CD4-positive, alpha-beta T cell treated with Interleukin-10 for 1 hour (primary cell): ENCODE measurements at regions not wholly inside any gene's neighbourhood (a gene's known extent, or its start where the extent isn't known, plus 50 kb on each side); places are given as distances from the start of the nearest gene placed in this dataset.
"Not testable (repeated sequence)": the region's sequence is repeated elsewhere in the genome, so short reads cannot be mapped to it uniquely, and the experiment has no call there.

Experiments
- DNase-seq: peaks from one replicate; pipeline ENCODE4 v3.0.0-alpha.2; 2020

DNA sequence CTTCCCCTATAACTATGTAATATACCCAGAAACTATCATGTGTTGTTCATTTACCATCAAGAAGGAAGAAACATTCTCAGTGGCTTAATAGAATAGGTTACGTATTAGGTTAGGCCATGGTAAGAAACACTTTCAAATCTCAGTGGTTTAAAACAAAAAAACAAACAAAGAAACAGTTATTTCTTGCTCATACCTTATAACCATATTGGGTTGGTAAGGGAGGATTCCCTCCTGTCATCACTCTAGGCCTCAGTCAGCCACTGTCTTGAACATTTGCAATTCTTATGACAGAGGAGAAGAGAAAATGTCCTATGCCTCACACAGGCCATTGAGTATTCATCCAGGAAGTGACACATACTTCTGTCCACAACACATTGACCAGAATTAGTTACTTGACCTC, 727.7 kb upstream of the NECTIN3 start:
- no peak for DNase-seq

DNA sequence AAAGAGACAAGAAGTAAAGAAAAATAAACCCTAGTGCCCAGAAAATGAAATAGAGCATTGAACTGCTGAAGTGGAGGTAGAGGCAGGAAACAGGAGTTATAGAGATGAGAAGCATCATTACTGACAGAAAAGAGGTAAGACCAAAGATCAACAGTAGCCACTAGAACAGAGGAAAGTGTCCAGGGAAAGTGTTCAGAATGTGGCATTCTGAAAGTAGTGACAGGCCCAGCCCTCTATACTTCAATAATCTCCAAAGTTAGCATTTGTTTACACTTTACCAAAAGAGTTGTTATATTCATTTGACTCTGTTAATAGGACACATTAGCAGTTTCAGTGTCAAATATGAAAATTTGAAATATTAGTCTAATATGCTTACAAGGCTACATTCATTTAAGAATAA, 727.1 kb upstream of the NECTIN3 start:
- DNase-seq: no peak

DNA sequence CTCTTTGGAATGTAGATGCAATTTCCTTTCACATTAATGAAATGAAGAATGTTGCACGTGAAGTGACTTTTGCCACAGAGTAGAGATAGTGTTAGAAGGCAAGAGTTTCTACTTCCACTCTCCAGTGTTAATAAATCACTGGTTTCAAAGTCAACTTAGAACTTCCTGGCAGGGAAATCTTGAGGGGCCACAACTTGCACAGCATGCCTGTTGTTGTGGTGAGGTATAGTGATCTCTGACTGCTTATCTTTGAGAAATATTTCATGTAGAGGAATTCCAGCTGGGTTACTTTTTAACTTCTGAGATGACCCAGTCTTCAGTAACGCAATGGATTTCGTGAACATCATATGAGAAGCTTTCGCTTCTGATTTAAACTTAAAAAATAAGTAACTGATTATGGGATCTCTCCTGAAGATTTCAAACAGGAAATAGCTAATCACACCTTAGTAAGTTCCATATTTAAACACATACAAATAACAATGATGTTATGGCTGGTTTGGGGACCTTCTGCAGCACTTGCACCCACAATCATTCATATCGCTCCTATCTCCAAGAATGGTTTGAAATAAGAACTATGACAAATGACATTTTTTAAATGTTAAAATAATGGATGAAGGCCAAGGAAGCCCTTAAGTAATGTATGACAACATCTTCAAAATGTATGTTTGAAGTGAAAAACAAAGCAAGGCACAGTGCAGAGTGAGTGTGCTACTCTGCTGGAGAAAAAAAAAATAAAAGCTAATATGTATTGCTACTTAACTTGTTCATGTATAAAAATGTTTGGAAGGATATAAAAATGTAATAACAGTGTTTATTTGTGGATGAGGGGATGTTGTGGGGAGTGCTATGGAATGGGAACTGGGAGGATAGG, 726.5 kb upstream of the NECTIN3 start:
- DNase-seq: no peak

DNA sequence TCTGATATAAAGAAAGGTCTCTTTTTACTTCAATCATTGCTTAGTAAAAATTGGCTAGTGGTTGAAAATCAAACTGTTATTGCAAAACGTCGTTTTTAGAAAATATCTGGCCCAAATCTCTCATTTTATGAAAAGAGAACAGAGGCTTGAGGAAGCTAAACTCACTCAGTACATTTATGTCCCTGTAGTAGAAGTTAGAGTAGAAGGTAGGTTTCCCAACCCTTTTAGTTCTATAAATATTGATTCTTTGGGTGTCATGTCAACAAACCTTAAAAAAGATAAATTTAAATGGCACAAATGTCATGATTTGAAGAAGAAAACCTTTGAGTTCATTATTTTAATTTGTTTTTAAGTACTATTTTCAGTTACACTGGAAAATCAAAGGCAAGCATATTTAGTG, 722.3 kb upstream of the NECTIN3 start:
- no peak for DNase-seq

DNA sequence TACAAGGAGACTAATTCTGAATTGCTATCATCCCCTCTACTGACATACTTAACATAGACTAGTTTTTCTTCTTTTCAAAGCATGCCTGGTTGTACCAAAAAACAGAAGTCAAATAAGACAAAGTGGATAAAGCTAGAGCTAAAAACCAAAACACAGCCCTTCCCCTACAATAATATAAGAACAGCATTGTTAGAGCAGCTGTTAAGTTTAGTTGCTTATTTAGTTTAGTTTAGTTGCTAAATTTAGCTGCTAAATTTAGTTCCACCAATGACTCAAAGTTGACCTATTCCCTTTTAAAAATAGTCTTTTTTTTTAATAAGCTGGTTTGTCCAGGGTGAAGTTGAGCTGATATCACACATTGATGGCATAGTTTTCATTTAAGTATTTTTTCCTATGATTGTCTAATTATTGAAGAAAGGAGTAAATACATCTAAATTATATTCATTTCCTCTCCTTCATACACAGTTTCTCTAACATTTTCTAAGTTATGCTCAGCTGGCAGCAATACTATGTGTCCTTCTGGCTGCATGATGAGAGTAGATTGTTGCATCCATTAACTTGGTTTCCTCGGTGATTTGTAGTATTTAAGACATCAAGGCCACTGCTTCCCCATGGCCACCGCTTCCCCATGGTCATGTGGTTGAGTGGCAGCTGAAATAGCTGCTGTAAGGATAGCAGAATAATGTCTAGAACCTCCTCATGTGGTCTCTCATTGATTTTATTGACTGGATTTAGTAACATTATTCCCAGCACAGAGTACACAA, 718.6 kb upstream of the NECTIN3 start:
- no peak for DNase-seq

DNA sequence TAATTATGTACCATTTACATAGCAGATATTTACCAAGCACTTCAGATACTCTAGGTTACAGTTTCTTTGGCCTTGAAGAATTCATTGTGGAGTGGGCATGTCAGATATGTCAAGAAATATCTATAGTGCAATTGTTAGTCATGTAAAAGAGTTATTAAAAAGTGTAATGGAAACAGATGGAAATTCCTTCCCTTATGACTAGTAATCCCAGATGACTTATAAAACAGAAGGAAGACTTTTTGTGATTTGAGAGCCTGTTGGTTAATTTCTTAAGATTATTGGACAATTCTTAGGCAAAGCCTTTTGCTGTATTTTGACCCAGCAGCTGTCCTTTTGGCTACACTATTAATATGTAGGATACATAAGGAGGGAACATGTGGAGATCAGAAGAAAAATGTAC, 708.9 kb upstream of the NECTIN3 start:
- DNase-seq: no peak

DNA sequence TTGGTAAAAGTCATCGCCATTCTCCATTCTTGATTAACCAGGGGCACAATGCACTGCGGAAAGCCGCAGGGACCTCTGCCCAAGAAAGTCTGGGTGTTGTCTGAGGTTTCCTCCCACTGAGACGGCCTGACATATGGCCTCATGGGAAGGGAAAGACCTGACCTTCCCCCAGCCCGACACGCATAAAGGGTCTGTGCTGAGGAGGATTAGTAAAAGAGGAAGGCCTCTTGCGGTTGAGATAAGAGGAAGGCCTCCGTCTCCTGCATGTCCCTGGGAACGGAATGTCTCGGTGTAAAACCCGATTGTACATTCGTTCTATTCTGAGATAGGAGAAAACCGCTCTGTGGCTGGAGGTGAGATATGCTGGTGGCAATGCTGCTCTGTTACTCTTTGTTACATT, 704.3 kb upstream of the NECTIN3 start:
- DNase-seq: not testable (repeated sequence)

DNA sequence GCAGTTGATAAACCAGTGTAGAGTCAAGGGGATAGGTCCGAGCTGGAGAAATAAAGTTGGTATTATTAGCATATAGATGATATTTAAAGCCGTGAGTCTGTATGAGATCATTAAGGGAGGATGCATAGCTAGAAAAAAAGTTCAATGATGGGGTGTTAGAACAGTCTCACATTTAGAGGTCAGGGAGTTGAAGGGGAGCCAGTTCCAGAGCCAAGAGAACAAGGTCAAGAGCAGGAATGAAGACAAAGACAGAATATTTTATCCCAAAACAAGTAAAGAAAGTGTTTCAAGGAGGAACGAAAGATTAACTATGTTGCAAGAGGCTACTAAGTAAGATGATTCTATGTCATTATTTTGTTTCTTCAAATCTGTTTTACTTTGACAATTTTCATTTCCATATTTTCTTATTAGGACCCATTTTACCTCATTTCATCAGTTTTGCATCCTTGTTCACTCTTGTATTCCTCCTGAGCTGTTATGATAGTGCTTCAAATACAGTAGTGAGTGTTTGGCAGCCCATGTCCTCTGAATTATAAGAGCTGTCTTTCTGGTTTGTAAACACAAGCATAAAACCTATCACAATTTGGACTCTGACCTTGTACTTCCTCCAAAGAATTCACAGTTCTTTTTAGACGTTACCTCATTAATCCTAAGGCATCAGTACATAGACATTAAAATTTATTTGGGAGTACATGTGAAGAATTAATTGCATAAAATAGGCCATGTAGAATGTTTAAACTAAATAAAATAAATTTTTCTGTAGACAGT, 695.7 kb upstream of the NECTIN3 start:
- DNase-seq: no peak

DNA sequence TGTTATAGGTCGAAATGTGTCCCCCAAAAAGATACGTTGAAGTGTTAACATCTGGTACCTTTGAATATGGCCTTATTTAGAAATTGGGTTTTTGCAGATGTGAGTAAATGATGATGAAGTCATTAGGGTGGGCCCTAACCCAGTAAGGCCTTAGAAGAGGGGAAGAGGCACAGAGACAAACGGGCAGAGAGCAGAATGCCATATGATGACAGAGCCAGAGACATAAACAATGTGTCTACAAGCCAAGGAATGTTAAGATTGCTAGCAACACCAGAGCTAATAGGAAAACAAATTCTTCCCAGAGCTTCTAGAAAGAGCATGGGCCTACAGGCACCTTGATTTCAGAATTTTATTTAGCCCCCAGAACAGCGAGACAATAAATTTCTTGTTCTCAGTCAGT, 693.1 kb upstream of the NECTIN3 start:
- no peak for DNase-seq

DNA sequence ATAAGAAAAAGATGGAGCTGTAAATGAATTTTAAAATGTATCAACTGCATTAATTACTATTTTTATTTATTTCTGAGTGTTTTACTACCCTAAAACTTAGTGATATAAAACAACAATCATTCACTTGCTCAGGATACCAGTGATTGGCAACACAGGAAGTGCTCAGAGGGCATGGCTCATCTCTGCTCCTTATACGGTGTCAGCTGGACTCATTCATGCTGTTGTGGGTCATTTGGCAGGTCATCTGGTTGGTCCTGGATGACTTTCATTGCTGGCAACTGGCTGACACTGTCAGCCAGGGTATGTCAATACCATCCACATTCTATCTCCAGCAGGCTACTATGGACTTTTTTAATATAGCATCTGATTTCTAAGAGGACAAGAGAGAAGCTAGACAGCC, 689.6 kb upstream of the NECTIN3 start:
- DNase-seq: no peak

DNA sequence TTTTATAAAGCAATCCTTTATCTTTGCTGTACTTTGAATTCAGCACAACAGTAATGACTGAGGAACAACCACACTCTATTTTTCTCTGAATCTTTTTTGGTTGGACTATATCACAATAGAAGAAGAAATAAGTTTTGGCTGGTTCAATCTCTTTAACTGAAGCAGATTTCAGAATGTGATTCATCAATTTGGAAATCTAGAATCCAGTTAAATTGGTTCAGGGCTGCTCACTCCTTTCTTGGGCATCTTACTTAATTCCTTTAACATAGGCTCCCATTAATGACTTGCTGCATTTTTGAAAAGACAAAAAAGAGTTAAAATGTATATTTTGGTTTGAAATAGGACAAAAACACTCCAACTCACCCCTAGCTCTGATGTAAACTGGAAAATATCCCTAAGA, 688.3 kb upstream of the NECTIN3 start:
- DNase-seq: no peak

DNA sequence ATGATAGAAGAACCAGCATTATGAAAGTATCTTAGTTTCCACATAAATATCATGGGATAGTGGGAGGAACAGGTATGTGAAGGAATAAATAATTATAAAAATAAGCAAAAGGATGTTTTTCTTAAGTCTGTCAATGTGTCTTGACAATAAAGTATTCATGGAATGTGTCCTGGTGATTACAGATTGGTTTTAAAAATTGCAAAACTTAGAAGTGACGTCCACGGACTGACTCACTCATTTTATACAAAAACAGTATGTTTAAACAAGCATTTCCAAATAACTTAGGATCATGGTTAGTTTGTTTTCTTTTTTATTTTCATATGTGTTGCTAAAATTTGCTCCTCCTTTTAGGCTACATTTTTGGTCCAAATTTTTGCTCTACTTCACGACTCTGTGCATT, 687.0 kb upstream of the NECTIN3 start:
- DNase-seq: no peak

DNA sequence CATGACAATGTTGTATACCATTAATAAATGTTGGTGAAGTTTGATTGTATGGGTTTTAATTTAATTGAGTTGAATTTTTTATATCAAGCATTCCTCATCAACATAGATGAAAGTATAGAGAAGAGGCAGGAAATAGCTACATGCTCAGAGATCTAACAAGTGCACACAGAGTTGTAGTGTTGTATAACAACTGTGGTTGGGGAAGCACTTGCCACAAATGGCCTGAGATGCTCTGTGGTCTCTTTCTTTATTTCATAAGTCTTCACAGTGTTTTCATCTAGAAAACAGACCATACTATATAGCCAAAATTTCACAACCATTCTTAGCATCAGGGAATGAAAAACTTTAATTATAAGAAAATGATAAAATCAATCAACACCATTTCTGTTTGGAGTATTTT, 682.6 kb upstream of the NECTIN3 start:
- no peak for DNase-seq

DNA sequence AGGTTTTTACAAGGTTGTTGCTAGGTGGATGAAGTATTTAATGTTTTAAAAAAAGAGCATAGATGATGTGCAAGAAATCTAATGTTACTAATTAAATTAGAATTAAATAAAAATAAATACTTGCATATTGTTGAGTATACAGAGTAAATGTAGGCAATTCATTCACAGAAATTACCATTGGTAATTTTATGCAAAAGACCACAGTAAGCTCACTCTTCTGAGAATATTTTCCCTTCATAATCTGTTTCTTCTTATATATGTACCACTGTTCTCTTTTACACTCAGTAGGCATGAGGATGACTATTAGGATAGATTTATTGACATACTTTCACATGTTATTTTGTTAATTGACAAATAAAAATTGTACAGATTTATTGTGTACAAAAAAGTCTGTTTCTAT, 681.2 kb upstream of the NECTIN3 start:
- DNase-seq: no peak

DNA sequence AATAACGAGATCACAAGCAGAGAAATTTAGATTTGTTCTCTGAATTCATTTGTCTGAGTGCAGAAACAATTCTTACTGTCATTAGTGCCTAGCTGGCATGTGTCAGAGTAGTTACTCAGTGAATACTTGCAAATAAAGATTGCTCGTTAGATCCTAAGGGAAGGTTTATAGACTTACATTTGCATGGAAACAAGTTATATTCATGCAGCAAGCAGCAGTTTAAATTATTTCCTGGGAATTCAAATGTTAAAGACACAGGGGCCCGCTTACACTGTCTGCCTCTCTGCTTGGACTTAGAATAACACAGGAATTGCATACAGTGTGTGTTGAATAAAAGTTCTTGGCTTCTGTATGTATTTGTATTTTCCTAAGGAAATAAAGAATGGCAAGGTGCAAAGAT, 680.6 kb upstream of the NECTIN3 start:
- no peak for DNase-seq

DNA sequence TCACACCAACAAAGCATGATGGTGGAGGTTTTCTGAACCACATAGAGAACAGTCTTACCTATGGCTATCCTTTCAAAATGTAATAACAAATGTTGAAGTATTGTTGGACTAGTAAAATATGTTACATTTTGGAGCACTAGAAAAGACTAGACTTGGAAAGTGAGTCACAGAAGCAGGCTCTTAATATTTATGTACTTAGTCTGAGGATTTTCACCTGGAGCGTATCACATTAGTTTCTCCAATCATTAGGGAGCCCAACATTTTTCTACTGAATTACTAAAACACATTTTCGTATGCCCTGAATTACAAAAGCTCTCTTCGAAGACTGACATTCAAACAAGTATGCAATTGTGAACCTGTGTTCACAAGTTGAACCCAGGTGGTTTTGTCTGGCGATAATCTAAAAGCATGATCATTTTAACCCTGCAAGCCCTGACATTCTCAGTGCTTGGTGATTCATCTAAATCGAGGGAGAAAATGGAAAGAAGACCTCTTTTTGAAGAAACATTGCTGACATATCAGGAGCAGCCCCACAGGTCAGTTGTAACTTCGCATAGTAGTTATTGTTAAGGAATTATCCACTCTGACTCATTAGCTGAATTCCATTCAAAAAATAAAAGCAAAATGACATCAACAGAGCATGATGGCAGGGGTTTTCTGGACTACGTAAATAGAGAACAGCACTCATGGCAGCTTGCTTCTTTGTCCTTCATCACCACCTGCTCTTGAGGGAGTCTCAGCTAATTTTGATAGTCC, 679.8 kb upstream of the NECTIN3 start:
- DNase-seq: no peak

DNA sequence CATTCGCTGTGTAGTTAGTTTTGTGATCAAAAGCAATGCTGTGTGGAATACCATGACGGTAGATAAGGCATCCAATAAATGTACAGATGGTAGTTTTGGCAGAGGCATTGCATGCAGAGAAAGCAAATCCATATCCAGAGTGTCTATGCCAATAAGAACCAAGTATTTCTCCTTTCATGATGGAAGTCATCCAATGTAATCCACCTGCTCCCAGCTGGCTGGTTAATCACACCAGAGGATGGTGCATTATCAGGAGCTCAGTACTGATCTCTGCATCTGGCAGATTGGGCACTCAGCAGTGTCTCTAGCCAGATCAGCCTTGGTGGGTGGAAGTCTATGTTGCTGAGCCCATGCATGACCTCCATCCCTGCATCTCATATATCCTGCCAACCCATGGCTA, 677.7 kb upstream of the NECTIN3 start:
- DNase-seq: no peak

DNA sequence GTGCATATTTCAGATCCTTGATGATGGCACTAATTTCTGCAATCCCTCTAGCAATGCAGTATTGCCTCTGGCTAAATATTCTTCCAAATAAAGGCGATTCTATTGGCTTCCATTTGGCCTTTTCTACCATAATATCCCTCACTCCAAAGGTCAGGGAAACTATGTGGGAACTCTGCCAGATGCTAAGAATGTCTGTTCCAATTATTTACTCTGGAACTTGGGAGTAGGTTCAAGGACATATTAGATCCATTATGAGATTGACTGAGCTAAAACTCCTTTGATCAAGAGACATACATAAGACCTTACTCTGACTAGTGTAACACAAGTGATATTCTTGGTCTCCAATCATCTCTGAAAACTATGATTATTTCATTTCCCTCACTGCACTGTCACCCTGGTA, 674.5 kb upstream of the NECTIN3 start:
- DNase-seq: no peak

DNA sequence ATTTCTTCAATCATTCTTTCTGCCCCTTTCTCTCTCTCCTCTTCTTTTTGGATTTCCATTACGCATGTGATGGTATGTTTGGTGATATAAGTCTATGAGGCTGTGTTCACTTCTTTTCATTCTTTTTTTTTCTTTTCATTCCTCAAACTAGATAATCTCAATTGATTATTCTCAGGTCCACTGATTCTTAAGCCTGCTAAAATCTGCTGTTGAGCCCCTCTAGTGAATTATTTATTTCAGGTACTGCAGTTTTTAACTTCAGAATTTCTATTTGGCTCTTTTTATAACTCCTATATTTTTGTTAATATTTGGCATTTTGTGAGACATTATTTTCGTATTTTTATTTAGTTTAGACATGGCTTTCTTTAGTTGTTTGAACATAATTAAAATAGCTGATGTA, 671.3 kb upstream of the NECTIN3 start:
- no peak for DNase-seq

DNA sequence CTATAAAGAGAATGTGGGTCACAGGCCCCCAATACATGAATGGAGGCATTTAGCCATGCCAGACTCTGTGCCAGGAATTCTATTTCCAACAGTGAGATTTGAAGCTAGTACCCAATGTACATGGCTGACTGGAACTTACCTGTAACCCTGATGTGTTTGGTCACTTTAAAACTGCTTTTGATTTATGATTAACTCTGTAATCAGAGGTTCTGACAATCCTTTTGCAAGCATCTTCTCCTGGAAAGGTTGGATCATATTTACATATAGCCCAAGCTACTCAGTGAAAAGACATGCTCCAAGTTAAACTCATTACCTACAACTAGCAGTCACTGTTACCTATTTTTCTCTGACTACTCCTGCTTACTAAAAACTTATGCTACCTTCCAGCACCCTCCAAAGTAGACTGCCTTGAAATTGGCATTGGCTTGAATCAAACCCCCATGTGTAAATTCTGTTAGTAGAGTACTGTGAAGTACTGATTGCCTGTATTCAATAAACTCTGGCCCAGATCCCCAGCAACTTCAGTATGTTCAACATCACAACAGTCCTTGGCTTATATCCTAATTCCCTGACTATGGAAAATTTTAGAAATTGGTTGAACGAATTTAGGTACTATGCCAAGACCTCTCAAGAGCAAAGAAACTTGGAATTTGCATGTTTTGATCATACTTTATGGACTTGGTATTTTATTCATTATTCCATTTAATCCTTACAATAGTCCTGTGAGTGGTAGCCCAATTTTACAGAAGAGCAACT, 665.6 kb upstream of the NECTIN3 start:
- DNase-seq: no peak

DNA sequence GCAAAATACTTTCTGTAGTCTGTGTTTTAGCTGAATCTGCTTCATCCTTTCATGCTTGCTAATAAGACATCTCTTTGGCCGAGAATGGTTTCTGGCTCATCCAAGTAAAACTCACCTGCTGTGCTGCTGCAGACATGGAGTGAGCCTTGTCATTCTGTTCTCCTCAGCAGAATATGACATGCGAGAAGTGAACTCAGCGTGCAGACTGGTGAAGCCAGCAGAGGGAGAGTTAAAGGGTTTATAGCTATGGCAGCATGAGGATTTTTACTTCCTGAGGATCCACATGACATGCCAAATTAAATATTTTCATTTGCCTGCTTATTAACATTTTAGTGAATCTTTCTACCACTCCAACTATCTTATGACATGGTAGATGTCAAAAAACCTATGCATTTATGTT, 658.4 kb upstream of the NECTIN3 start:
- DNase-seq: no peak
